Ovary (tissue), 7 donors: ENCODE measurements at regions not wholly inside any gene's neighbourhood (a gene's known extent, or its start where the extent isn't known, plus 50 kb on each side); places are given as distances from the start of the nearest gene placed in this dataset.

Experiments
- DNase-seq, 5 donors: peaks; one replicate each; pipeline ENCODE4 v3.0.0-alpha.2; 2019 to 2020
- H3K27ac ChIP-seq, 2 donors: fragments of 200-600 bp; one replicate each; pipeline versions ENCODE4 v1.5.1 to v1.8.0; 2019 to 2022
- H3K27me3 ChIP-seq: fragments of 200-600 bp; one replicate; pipeline ENCODE4 v1.8.0; 2022
- H3K36me3 ChIP-seq: fragments of 200-600 bp; sonication (generic); one replicate; pipeline ENCODE4 v1.5.1; 2019
- H3K4me1 ChIP-seq: one replicate; pipeline ENCODE4 v1.8.1; 2013; ENCODE audit warnings: mild to moderate bottlenecking, moderate library complexity; ENCODE audit not compliant: insufficient read depth
- H3K4me3 ChIP-seq: fragments of 200-600 bp; sonication (generic); one replicate; pipeline ENCODE4 v1.5.1; 2017
- H3K9me3 ChIP-seq, 2 donors: fragments of 200-600 bp in 1 of 2; sonication (generic) in 1 of 2; one replicate each; pipeline versions ENCODE4 v1.5.1 to v1.8.1; 2013 to 2019; ENCODE audit warnings: mild to moderate bottlenecking in 1 of 2, moderate library complexity in 1 of 2
- EP300 ChIP-seq: sonication (generic); formaldehyde crosslinking; IDR thresholded peaks from one replicate; pipeline ENCODE4 v1.6.1; 2017; ENCODE audit warnings: antibody characterized with exemption
- POLR2A ChIP-seq: fragments of 450-650 bp; IDR thresholded peaks from one replicate; pipeline ENCODE4 v1.6.1; 2017; ENCODE audit warnings: antibody characterized with exemption, mild to moderate bottlenecking, moderate library complexity
- WGBS, 3 donors: extraction: QIAGEN DNeasy Blood & Tissue Kit in 1 of 3; methylation state at CpG; one replicate each; pipeline versions ENCODE4 v1.1.5 to v1.1.7; 2013 to 2017; 5-methylcytosine and 5-hydroxymethylcytosine counted together
- intact Hi-C, 4 donors: fragments of 100-400 bp; cut with DNase I; formaldehyde crosslinking; loops; one replicate each; pipeline versions ENCODE4 v1.11.0 to v1.15.1; 2022 to 2023
- TF ChIP-seq, protein P1 (sequence below), 3 donors: fragments of 450-650 bp in 2 of 3; fragments of 200-600 bp in 1 of 3; IDR thresholded peaks; one replicate each; pipeline versions ENCODE4 v1.5.1 to v1.8.0; 2016 to 2022; ENCODE audit warnings: antibody characterized with exemption in 3 of 3, mild to moderate bottlenecking in 1 of 3
- donor health status: DM: no; HTN: no; CAD: no; lungs with moderate emphysema.
- donor health status: DM: no; HTN: no; CAD: no.
- donor health status: Bipolar disorder and iron deficiency.
- donor health status: DM: no; HTN: no; CAD: no.
- donor health status: DM: yes; HTN: yes; CAD: no.

DNA sequence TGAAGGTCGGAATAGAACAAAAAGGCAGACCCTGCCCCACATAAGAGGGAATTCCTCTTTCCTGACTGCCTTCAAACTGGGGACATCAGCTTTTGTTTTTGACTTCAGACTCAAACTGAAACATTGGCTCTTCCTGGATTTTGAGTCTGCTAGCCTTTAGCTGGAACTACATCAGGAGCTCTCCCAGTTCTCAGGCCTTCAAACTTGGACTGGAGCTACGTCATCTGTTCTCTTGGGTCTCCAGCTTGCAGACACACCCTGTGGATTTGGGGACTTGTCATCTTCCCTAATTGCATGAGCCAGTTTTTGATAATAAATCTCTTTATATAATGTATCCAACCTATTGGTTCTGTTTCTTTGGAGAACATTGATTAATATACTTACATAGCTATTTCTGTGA, 798.1 kb downstream of the TBL1XR1 start:
- no peaks in the 10 kb centered on the region for H3K9me3 ChIP-seq
- H3K4me3 ChIP-seq: no peak overlapping the region
- no peaks in the 10 kb centered on the region for H3K4me1 ChIP-seq
- WGBS, 3 donors: 79 to 86% (median 86%) methylated on average over 2 of the region's 2 CpGs
- H3K27ac ChIP-seq: no peak overlapping the region
- H3K27me3 ChIP-seq: no peaks in the 10 kb centered on the region
- H3K36me3 ChIP-seq: no peaks in the 10 kb centered on the region
- intact Hi-C loops: no loop called here
- TF ChIP-seq POLR2A (no peak), EP300 (no peak)
- TF ChIP-seq, protein P1, sequence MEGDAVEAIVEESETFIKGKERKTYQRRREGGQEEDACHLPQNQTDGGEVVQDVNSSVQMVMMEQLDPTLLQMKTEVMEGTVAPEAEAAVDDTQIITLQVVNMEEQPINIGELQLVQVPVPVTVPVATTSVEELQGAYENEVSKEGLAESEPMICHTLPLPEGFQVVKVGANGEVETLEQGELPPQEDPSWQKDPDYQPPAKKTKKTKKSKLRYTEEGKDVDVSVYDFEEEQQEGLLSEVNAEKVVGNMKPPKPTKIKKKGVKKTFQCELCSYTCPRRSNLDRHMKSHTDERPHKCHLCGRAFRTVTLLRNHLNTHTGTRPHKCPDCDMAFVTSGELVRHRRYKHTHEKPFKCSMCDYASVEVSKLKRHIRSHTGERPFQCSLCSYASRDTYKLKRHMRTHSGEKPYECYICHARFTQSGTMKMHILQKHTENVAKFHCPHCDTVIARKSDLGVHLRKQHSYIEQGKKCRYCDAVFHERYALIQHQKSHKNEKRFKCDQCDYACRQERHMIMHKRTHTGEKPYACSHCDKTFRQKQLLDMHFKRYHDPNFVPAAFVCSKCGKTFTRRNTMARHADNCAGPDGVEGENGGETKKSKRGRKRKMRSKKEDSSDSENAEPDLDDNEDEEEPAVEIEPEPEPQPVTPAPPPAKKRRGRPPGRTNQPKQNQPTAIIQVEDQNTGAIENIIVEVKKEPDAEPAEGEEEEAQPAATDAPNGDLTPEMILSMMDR (IDR thresholded peaks at IDR 0.05): no peak
- DNase-seq: no peak

DNA sequence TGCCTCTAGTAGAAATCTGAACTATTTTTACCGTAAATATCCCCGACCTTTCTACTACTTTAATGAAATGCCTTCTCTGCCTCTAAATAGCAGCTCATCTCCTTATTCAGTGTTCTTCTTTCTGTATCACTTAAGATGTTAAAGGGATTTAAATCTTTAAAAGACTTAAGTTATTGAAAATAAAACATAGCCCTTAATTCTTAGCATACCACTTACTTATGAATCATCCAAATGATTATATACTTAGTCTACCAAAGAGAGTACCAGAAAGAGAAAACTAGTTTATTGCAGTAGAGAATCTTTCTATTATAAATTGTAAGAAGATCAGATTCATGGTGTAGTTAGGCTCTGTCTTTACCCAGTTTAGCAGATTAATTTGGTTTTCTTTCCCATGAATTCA, 802.0 kb downstream of the TBL1XR1 start:
- DNase-seq: no peak
- peaks cover 2% of the 10 kb centered on the region for H3K4me1 ChIP-seq
- 88 to 96% (median 90%) methylated on average over 2 of the region's 2 CpGs for WGBS, 3 donors
- no peaks in the 10 kb centered on the region for H3K9me3 ChIP-seq
- intact Hi-C loops: no loop called here
- no peaks in the 10 kb centered on the region for H3K36me3 ChIP-seq
- no peak overlapping the region for H3K27ac ChIP-seq
- no peak overlapping the region for H3K4me3 ChIP-seq
- H3K27me3 ChIP-seq: no peaks in the 10 kb centered on the region
- no peak for TF ChIP-seq EP300
- TF ChIP-seq POLR2A: no peak
- TF ChIP-seq, protein P1 (IDR thresholded peaks at IDR 0.05): no peak

DNA sequence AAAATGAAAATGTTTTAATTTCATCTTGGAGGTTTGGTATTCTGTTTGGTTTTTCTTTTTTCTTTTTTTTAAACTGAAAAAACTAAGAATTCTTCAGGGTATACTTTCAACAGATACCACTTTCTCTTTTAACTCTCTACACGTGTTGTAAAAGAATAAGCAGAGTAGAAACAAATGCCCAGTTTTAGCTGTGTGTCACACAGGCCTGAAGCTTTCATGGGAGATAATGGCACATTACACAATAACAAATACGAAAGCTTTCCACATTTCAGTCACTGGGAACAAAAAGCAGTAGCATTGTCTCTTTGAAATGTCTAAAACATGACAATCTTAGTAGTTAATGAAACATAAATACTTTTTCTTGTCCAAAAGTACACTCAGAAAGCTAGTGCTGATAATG, 818.5 kb downstream of the TBL1XR1 start:
- no peaks in the 10 kb centered on the region for H3K36me3 ChIP-seq
- no peak for DNase-seq
- 11 to 22% (median 15%) methylated on average over 2 of the region's 2 CpGs for WGBS, 3 donors
- no peak overlapping the region for H3K4me3 ChIP-seq
- no peaks in the 10 kb centered on the region for H3K9me3 ChIP-seq
- no peaks in the 10 kb centered on the region for H3K27me3 ChIP-seq
- no peak overlapping the region for H3K27ac ChIP-seq
- intact Hi-C loops: no loop called here
- TF ChIP-seq, protein P1 (IDR thresholded peaks at IDR 0.05): no peak
- TF ChIP-seq EP300: no peak
- TF ChIP-seq POLR2A: no peak
- H3K4me1 ChIP-seq: no peaks in the 10 kb centered on the region

DNA sequence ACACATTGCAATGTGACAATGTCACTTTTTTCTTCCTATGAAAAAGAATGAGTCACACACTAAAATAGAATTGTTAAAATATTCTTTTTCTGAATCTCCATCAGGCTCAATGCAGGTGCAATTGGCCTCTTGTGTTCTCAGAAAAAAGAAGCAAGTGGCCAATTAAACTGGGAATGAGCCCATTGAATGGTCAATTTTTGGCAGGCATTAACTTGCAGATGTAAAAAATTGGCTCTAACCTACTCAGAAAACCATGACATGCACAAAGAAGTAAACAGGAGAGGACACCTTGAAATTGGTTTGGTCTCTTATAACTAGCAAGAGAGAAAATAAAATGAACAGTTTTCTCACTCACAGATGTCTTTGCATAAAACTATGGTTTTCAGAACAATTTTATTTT, 820.8 kb downstream of the TBL1XR1 start:
- Histone ChIP-seq H3K4me3 (no peak overlapping the region), H3K27ac (no peak overlapping the region), H3K27me3 (no peaks in the 10 kb centered on the region), H3K9me3 (no peaks in the 10 kb centered on the region), H3K4me1 (no peaks in the 10 kb centered on the region), H3K36me3 (no peaks in the 10 kb centered on the region)
- intact Hi-C loops: no loop called here
- no peak for DNase-seq
- TF ChIP-seq POLR2A (no peak), EP300 (no peak)
- TF ChIP-seq, protein P1 (IDR thresholded peaks at IDR 0.05): no peak

DNA sequence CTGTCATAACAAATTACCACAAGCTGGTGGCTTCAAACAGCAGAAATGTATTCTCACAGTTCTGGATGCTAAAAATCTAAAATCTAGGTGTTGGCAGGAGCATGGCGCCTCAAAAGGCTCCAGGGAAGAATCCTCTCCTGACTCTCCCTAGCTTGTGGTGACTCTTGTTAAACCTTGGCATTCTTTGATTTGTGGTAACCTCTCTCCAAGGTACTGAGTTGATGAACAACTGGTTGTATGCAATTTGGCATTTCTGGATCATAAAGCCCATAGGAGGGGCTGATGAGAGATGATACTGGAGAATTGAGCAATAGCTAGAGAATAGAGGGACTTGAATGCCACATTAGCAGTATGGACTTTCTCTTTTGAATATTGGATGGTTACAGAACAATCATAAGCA, 821.8 kb downstream of the TBL1XR1 start:
- H3K27me3 ChIP-seq: no peaks in the 10 kb centered on the region
- H3K4me3 ChIP-seq: no peak overlapping the region
- 96 to 98% (median 97%) methylated on average over 1 of the region's 1 CpG for WGBS, 3 donors
- intact Hi-C loops: no loop called here
- no peaks in the 10 kb centered on the region for H3K9me3 ChIP-seq
- no peaks in the 10 kb centered on the region for H3K4me1 ChIP-seq
- H3K36me3 ChIP-seq: no peaks in the 10 kb centered on the region
- TF ChIP-seq, protein P1 (IDR thresholded peaks at IDR 0.05): no peak
- TF ChIP-seq POLR2A: no peak
- TF ChIP-seq EP300: no peak
- no peak overlapping the region for H3K27ac ChIP-seq
- no peak for DNase-seq
